H9 (cell line): ENCODE measurements at regions not wholly inside any gene's neighbourhood (a gene's known extent, or its start where the extent isn't known, plus 50 kb on each side); places are given as distances from the start of the nearest gene placed in this dataset.
A peak's percentile ranks its signal among the peaks of the same experiment; 100 is the strongest.

ENCODE experiments used
- DNase-seq: peaks from one replicate; pipeline ENCODE4 v3.0.0-alpha.2; 2017
- H2AFZ ChIP-seq: one replicate; pipeline ENCODE4 v1.6.1; 2013; ENCODE audit warnings: mild to moderate bottlenecking, low read length, control low read depth, moderate library complexity
- H2AK5ac ChIP-seq: 2 replicates; pipeline ENCODE4 v1.6.1; 2013; ENCODE audit warnings: low read length, control low read depth, mixed read lengths; ENCODE audit not compliant: insufficient read length
- H2BK120ac ChIP-seq: one replicate; pipeline ENCODE4 v1.6.1; 2013; ENCODE audit warnings: low read depth, mild to moderate bottlenecking, low read length, control low read depth, inconsistent platforms; ENCODE audit not compliant: poor library complexity, severe bottlenecking
- H2BK12ac ChIP-seq: 2 replicates; pipeline ENCODE4 v1.6.1; 2013; ENCODE audit warnings: low read length, control low read depth, mixed read lengths, low read depth; ENCODE audit not compliant: insufficient read length
- H2BK15ac ChIP-seq: 2 replicates; pipeline ENCODE4 v1.6.1; 2013; ENCODE audit warnings: low read depth, low read length, control low read depth
- H2BK20ac ChIP-seq: one replicate; pipeline ENCODE4 v1.6.1; 2013; ENCODE audit warnings: low read depth, mild to moderate bottlenecking, low read length, control low read depth, inconsistent platforms; ENCODE audit not compliant: poor library complexity, severe bottlenecking
- H2BK5ac ChIP-seq: 2 replicates; pipeline ENCODE4 v1.6.1; 2013; ENCODE audit warnings: low read length, control low read depth, mixed read lengths; ENCODE audit not compliant: insufficient read length
- H3K14ac ChIP-seq: 2 replicates; pipeline ENCODE4 v1.6.1; 2013; ENCODE audit warnings: low read length, control low read depth; ENCODE audit not compliant: insufficient read depth
- H3K18ac ChIP-seq: 2 replicates; pipeline ENCODE4 v1.6.1; 2013; ENCODE audit warnings: low read depth, mild to moderate bottlenecking, mixed read lengths, low read length, control low read depth; ENCODE audit not compliant: insufficient read length
- H3K23ac ChIP-seq: 2 replicates; pipeline ENCODE4 v1.6.1; 2013; ENCODE audit warnings: low read length, control low read depth, mixed read lengths, low read depth; ENCODE audit not compliant: insufficient read length
- H3K23me2 ChIP-seq: 2 replicates; pipeline ENCODE4 v1.6.1; 2013; ENCODE audit warnings: low read depth, mild to moderate bottlenecking, mixed read lengths, low read length, control low read depth; ENCODE audit not compliant: insufficient read length, poor library complexity, severe bottlenecking
- H3K27ac ChIP-seq: 2 replicates; pipeline ENCODE4 v1.5.1; 2013; ENCODE audit warnings: low read length, control low read depth, mixed read lengths, low read depth; ENCODE audit not compliant: insufficient read length
- H3K27me3 ChIP-seq: 2 replicates; pipeline ENCODE4 v1.6.1; 2013; ENCODE audit warnings: low read length, control low read depth, inconsistent platforms; ENCODE audit not compliant: insufficient read depth
- H3K4ac ChIP-seq: 2 replicates; pipeline ENCODE4 v1.6.1; 2013; ENCODE audit warnings: low read depth, mild to moderate bottlenecking, control low read depth, inconsistent platforms, low read length, moderate library complexity
- H3K4me1 ChIP-seq: 2 replicates; pipeline ENCODE4 v1.6.1; 2013; ENCODE audit warnings: low read length, control low read depth, inconsistent platforms; ENCODE audit not compliant: insufficient read depth
- H3K4me2 ChIP-seq: 2 replicates; pipeline ENCODE4 v1.6.1; 2013; ENCODE audit warnings: low read length, control low read depth, mixed read lengths; ENCODE audit not compliant: insufficient read length, insufficient read depth
- H3K56ac ChIP-seq: 2 replicates; pipeline ENCODE4 v1.6.1; 2013; ENCODE audit warnings: low read depth, mild to moderate bottlenecking, mixed read lengths, low read length, control low read depth; ENCODE audit not compliant: insufficient read length
- H3K79me1 ChIP-seq: 2 replicates; pipeline ENCODE4 v1.6.1; 2013; ENCODE audit warnings: low read depth, mild to moderate bottlenecking, moderate library complexity, low read length, control low read depth, inconsistent platforms; ENCODE audit not compliant: insufficient read depth, poor library complexity, severe bottlenecking
- H3K79me2 ChIP-seq: 2 replicates; pipeline ENCODE4 v1.6.1; 2013; ENCODE audit warnings: low read length, control low read depth, inconsistent platforms; ENCODE audit not compliant: insufficient read depth
- H3K9ac ChIP-seq: 2 replicates; pipeline ENCODE4 v1.6.1; 2013; ENCODE audit warnings: low read length, control low read depth, mixed read lengths; ENCODE audit not compliant: insufficient read length; ENCODE audit errors: extremely low read depth
- H3K9me3 ChIP-seq: one replicate; pipeline ENCODE4 v1.6.1; 2013; ENCODE audit warnings: low read depth, low read length, inconsistent platforms; ENCODE audit not compliant: control insufficient read depth
- H3T11ph ChIP-seq: one replicate; pipeline ENCODE4 v1.6.1; 2013; ENCODE audit warnings: mild to moderate bottlenecking, low read length, control low read depth, inconsistent platforms
- H4K20me1 ChIP-seq: one replicate; pipeline ENCODE4 v1.6.1; 2013; ENCODE audit not compliant: control insufficient read depth, insufficient read length, insufficient read depth
- H4K5ac ChIP-seq: 2 replicates; pipeline ENCODE4 v1.6.1; 2013; ENCODE audit warnings: low read depth, mild to moderate bottlenecking, mixed read lengths, low read length, control low read depth; ENCODE audit not compliant: insufficient read length
- H4K8ac ChIP-seq: replicated peaks from 2 replicates; pipeline ENCODE4 v1.6.1; 2013; ENCODE audit warnings: low read length, control low read depth, mixed read lengths, low read depth; ENCODE audit not compliant: insufficient read length
- H4K91ac ChIP-seq: 2 replicates; pipeline ENCODE4 v1.6.1; 2013; ENCODE audit warnings: low read depth, mild to moderate bottlenecking, moderate library complexity, mixed read lengths, low read length, control low read depth; ENCODE audit not compliant: insufficient read length
- H3K27ac Mint-ChIP-seq, 3 experiments: 2 replicates in 2 of 3; 3 replicates in 1 of 3; pipeline ENCODE4 v1.8.0; 2020 to 2021; ENCODE audit warnings: mixed read lengths in 3 of 3, mild to moderate bottlenecking in 1 of 3, moderate library complexity in 1 of 3
- H3K27me3 Mint-ChIP-seq: 2 replicates; pipeline ENCODE4 v1.8.0; 2021; ENCODE audit warnings: low read depth, mild to moderate bottlenecking, moderate library complexity, mixed read lengths
- H3K36me3 Mint-ChIP-seq, 3 experiments: 2 replicates in 2 of 3; 3 replicates in 1 of 3; pipeline ENCODE4 v1.8.0; 2020 to 2021; ENCODE audit warnings: low read depth in 3 of 3, mixed read lengths in 3 of 3; ENCODE audit not compliant: insufficient read depth in 1 of 3
- H3K4me1 Mint-ChIP-seq, 2 experiments: 2 replicates each; pipeline ENCODE4 v1.8.0; 2020; ENCODE audit warnings: mixed read lengths in 2 of 2
- H3K4me3 Mint-ChIP-seq, 2 experiments: 2 replicates in 1 of 2; 3 replicates in 1 of 2; pipeline ENCODE4 v1.8.0; 2020 to 2021; ENCODE audit warnings: mild to moderate bottlenecking in 2 of 2, mixed read lengths in 2 of 2, moderate library complexity in 1 of 2
- H3K9me3 Mint-ChIP-seq, 2 experiments: 2 replicates in 1 of 2; 3 replicates in 1 of 2; pipeline ENCODE4 v1.8.0; 2020; ENCODE audit warnings: mild to moderate bottlenecking in 2 of 2, mixed read lengths in 2 of 2, moderate library complexity in 1 of 2
- WGBS: extraction: QIAGEN DNeasy Blood & Tissue Kit; methylation state at CpG from one replicate; pipeline ENCODE4 v1.1.7; 2013; ENCODE audit warnings: missing lambda C conversion rate, low lambda C conversion rate, mixed read lengths; ENCODE audit not compliant: insufficient read length; ENCODE audit errors: extremely low coverage; 5-methylcytosine and 5-hydroxymethylcytosine counted together
- TF ChIP-seq, protein P1 (sequence below): fragments of 200-600 bp; sonication (generic); conservative IDR thresholded peaks from 3 replicates; pipeline ENCODE4 v1.8.0; 2021; ENCODE audit warnings: antibody characterized with exemption, mild to moderate bottlenecking

DNA sequence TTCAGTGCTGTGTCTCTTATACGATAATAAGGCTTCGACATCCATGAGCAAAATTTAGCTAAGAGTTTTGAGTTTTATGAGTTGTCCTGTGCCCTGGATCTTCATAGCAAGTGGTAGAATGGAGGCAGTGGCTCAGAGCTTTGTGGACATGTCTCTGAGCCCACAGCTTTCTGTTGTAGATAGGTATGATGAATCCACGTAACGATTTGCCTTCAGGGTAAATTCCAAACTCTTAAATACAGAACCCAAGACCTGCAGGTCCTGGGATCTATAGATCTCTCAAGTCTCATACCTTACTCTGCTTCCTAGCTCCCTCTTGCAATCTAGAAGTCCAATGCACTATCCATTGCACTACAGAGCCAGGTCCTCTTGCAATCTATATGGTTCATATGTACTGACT lies 59.5 kb upstream of the TLE4 start:
- H3K23me2 ChIP-seq: no peaks in the 10 kb centered on the region
- WGBS: no CpG with 5 or more reads among the region's 4 CpGs
- no peak overlapping the region for H3K23ac ChIP-seq
- H3K27me3 ChIP-seq: no peaks in the 10 kb centered on the region
- H3K79me1 ChIP-seq: no peaks in the 10 kb centered on the region
- H4K91ac ChIP-seq: no peak overlapping the region
- H3K4me2 ChIP-seq: no peak overlapping the region
- Mint-ChIP-seq H3K27me3 (no peaks in the 10 kb centered on the region), H3K36me3 (no peaks in the 10 kb centered on the region), H3K4me3 (no peak overlapping the region), H3K27ac (peak overlapping the region in 1 of 3 experiments; percentile 27; a peak in 1 of 7 replicates), H3K4me1 (no peaks in the 10 kb centered on the region), H3K9me3 (no peaks in the 10 kb centered on the region)
- H2BK15ac ChIP-seq: no peak overlapping the region
- H4K5ac ChIP-seq: no peak overlapping the region
- no peak for DNase-seq
- TF ChIP-seq, protein P1, sequence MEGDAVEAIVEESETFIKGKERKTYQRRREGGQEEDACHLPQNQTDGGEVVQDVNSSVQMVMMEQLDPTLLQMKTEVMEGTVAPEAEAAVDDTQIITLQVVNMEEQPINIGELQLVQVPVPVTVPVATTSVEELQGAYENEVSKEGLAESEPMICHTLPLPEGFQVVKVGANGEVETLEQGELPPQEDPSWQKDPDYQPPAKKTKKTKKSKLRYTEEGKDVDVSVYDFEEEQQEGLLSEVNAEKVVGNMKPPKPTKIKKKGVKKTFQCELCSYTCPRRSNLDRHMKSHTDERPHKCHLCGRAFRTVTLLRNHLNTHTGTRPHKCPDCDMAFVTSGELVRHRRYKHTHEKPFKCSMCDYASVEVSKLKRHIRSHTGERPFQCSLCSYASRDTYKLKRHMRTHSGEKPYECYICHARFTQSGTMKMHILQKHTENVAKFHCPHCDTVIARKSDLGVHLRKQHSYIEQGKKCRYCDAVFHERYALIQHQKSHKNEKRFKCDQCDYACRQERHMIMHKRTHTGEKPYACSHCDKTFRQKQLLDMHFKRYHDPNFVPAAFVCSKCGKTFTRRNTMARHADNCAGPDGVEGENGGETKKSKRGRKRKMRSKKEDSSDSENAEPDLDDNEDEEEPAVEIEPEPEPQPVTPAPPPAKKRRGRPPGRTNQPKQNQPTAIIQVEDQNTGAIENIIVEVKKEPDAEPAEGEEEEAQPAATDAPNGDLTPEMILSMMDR: no peak
- H2AFZ ChIP-seq: no peak overlapping the region
- H3T11ph ChIP-seq: no peak overlapping the region
- no peak overlapping the region for H3K14ac ChIP-seq
- H4K20me1 ChIP-seq: no peaks in the 10 kb centered on the region
- H2BK120ac ChIP-seq: no peak overlapping the region
- no peak overlapping the region for H3K9ac ChIP-seq
- no peaks in the 10 kb centered on the region for H3K9me3 ChIP-seq
- no peak overlapping the region for H3K18ac ChIP-seq
- H4K8ac ChIP-seq: no peak overlapping the region
- H2AK5ac ChIP-seq: no peak overlapping the region
- no peak overlapping the region for H3K56ac ChIP-seq
- H3K4me1 ChIP-seq: no peaks in the 10 kb centered on the region
- H2BK12ac ChIP-seq: no peak overlapping the region
- no peak overlapping the region for H3K27ac ChIP-seq
- H3K4ac ChIP-seq: no peak overlapping the region
- no peak overlapping the region for H2BK5ac ChIP-seq
- no peak overlapping the region for H2BK20ac ChIP-seq
- H3K79me2 ChIP-seq: no peaks in the 10 kb centered on the region
